Fibroblast of skin of right biceps (primary cell): ENCODE measurements at regions not wholly inside any gene's neighbourhood (a gene's known extent, or its start where the extent isn't known, plus 50 kb on each side); places are given as distances from the start of the nearest gene placed in this dataset.
"Not testable (repeated sequence)": the region's sequence is repeated elsewhere in the genome, so short reads cannot be mapped to it uniquely, and the experiment has no call there.

Experiments used
- DNase-seq: peaks from one replicate; pipeline ENCODE4 v3.0.0-alpha.2; 2013

DNA sequence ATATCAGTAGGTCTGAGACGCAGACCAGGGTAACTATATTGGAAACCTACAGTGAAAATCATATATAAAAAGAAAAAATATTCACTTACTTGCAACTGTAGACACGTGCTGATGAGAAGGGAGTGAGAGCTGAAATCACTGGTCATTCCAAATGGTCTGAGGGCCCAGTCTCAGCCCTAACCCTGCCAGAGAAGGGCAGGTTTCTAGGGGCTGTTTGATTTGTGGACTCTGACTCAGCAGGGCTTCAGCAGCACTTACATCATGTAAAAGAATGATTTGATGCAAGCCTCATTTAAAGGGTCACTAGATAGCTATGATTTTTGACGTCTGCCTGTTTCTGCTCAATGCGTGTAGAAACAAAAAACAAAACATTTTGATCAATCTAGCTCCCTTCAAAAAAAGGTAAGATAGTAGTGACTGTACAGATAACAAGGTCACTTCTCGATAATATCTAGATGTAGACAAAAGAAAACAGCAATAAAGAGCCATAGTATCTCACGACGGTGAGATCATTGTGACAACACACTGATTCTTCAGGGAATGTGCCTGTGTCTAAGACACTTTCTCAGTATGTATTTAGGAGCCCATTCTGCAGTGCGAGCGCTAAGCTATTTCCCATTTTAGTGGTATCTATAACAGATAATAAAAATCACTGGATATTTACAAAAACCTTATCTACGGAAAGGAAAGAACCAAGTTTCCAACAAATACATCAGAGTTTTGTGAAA is 307.2 kb downstream of the HIVEP2 start:
- no peak for DNase-seq

DNA sequence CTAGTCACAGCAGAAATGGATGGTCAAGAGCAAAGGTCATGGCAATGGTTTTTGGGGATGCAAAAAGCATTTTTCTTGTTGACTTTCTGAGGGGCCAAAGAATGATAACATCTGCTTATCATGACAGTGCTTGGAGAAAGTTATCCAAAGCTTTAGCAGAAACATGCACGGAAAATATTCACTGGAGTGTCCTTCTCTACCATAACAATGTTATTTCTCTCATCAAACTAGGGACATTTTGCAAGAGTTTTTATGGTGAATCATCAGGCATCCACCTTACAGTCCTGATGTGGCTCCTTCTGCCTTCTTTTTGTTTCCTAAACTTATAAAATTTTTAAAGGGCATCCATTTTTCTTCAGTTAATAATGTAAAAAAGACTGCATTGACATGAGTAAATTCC is 302.3 kb downstream of the HIVEP2 start:
- no peak for DNase-seq

DNA sequence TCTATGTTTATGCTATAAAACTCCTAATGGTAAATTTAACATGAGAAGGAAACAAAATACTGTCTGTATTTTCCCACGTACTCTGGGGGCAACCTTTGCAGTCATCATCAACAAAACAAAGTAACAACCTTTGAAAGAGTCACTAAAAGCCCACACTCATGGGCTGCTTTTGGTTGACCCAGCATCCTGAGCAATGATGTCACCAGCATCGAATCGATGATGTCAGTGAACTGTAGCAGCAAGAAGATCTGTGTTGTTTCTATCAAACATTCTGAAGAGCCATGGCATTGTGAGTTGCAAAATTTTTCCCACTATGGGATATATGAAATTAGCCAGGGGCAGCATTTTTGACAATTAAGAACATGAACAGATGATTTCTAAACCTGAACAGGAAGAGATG is 300.1 kb downstream of the HIVEP2 start:
- DNase-seq = no peak

DNA sequence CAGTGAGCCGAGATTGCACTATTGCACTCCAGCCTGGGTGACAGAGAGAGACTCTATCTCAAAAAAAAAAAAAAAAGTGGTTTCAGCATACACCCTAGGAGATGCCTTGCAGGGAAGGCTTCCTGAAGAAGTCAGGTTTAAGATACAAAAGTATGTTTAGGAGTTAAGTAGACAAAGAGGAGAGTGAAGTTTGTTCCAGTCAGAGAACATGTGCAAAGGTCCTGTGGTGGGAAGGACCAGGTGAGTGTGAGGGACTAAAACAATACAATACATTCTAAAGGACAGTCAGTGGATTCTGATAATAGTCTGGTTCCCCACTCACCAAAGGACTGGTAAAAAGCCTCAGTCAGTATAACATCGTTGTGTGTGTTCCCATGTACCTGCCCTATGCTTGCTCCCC is 299.3 kb downstream of the HIVEP2 start:
- DNase-seq = no peak

DNA sequence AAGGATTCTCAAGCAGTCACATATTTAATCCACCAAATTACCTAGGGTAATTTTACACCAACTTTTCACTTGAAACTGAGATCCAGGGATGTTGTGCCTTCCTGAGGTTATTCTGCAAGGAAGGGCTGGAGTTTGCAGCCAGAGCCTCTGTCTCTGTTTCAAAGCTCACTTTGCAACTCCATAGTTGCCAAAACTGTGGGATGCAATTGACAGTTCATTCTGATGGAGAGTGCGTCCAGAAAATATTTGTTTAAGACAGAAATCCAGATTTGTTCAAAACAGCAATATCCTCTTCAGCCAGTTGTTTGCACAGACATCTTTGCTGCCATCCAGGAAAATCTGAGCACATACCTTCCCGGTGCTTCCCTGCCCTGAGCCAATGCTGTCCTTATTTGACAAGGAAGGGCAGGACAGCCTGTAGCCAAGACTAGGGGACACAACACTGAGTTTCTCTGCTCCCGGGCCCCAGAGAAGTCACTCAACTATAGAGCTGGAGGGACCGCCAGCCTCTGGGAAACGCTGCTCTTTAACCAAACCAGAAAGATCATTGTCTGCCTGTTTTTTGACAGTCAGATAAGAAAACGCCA is 297.4 kb downstream of the HIVEP2 start:
- DNase-seq = no peak

DNA sequence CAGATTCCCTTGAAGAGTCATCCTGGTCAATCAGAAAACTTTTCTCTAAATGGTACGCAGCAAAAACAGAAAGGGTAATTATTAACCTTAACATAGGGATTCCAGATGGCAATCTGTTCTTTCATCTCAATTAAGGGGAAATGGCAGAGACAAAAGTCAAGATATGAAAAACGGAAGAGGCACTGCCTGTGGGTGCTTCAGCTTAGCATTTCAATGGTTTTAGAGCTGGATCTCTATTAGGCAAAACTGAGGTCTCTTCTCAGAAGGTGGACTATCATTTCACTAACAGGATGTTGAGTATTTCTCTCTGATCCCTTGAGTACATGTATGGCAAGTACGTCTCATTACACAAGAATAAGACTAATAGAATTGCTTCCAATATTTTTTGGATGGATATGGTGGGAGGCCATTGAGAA is 296.9 kb downstream of the HIVEP2 start:
- no peak for DNase-seq

DNA sequence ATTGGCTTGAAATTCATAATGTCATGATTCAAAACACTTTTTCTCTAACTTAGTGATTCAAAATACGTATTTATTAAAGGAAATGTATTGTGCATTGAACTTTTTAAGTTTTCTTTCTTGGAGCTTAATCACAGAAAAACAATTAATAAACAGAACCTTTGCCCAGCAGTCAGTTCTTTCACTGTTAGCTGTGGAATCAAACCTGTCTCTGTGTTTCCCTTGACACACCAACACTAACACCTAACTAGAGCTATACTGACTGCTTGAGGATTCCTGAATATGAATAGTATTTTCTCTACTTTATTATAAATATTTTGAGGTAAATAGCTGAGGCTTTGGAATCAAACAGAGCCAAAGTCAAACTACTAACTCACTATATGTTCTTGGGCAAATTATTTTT is 296.4 kb downstream of the HIVEP2 start:
- no peak for DNase-seq

DNA sequence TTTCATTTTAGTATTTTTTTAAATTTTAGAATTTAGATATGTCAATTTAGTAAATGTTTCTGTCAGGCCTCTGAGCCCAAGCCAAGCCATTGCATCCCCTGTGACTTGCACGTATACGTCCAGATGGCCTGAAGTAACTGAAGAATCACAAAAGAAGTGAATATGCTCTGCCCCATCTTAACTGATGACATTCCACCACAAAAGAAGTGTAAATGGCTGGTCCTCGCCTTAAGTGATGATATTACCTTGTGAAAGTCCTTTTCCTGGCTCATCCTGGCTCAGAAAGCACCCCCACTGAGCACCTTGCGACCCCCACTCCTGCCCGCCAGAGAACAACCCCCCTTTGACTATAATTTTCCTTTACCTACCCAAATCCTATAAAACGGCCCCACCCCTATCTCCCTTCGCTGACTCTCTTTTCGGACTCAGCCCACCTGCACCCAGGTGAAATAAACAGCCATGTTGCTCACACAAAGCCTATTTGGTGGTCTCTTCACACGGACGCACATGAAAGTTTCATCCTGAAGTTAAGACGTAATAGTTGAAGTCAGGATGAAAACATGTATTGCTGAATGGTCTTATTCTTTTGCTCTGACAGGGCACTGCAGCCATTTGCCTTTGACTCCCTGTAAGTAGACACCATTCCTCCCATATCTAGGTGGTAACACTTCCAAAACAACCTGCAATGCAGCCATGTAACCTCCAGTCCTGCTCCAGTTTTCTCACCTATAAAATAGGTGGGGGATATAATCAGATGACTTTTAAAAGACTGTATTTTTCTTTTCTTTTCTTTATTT is 295.3 kb downstream of the HIVEP2 start:
- DNase-seq = not testable (repeated sequence)

DNA sequence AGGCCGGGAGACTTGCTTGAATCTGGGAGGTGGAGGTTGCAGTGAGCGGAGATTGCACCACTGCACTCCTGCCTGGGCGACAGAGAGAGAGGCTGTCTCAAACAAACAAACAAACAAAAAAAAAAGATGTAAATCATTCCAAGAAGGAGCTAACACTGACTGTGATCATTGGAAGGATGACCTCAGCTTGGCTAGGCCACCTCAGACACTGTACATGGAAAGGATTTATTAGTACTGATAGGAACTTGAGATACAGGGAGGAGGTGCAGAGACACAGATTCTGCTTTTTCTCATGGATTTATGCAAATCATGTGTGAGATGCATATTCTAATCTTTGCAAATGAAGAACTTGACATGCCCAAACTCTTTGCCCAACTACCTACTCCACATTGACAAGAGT is 293.6 kb downstream of the HIVEP2 start:
- DNase-seq = no peak

DNA sequence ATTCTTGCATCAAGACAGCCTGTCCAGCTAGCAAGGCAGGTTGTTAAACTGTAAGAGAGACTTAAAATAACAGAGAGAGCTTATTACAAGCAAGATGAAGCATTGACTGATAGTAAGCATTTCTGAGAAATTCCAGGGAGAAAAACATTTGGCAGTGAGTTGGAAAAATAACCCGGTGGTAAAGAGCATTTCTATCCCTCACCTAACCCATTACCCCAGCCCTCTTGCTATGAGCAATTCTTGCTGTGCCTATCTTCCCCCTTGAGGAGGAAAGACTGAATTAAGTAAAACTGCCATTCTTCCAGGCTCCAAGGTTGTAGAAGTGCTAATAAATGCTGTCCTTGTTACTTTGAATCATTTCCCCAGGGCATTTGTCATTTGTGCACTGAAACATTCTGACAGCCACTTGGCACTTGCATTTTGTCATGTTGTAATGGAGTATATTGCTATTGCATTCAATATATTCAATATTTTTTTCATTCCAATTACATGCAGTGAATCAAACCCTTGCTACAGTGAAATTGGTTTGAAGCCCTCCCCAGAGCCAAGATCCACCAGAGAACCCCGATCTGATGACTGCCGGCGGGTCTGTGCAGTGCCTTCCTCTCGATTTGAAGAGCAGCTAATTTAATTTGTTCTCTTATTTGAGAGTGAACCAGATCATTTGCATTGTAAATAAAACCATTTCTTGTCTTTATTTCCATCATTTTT is 291.1 kb downstream of the HIVEP2 start:
- no peak for DNase-seq

DNA sequence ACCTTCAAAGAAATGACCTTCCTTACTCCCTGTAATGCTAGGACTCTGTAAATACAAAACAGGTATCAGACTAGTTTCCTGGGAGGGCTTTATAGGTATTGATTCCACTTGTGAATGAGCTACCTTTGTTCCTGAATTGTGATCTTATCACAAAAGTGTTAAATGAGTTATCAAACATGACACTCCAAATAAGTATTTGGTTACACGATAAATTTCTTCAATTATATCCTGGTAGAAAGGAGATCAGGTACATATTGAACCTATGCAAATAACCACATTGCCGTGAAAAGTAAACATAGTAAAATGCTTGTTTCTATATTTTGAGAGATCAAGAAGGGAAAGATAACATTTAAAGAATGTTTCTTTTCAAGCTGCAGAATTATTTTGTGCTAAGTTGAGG is 285.3 kb downstream of the HIVEP2 start:
- DNase-seq = no peak

DNA sequence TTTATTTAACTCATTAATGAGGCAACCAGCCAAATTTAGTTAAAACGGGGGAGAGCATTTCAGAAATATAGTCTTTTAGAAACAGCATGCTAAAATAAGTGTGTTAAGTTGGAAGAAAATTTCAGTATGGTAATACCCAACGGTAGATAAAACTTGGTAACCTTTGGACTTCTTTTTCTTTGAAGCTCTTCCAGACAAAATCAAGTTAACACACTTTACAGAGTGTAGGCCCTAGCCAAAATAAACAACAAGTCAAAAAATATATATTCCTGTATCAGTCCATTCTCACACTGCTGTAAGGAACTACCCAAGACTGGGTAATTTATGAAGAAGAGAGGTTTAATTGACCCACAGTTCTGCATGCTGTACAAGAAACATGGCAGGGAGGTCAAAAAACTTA is 279.6 kb downstream of the HIVEP2 start:
- DNase-seq = no peak

DNA sequence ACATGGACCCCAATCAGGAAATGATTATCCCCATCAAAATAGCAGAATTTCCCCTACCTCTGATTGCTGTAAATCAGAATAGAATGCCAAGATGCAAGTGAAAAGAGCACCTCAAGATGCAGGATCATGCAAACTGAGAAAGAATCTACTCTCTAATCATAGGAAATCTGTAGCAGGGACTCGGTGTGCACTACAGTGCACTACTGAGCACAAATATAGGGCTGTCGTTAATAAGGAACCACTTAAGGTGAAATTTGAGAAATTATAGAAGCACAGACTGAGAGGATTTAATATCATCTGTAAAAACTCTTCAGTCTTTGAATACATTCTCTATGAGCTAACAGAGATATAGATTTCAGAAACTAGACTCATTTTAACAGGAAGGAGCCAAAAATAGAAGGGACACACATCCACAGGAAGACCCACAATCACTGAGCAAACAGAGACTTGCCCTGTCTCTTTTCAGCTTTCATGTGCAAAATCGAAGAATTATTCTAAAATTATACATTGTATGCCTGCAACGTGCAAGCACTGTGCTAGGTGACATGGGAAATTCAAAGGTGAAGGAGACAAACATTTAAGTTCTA is 278.3 kb downstream of the HIVEP2 start:
- DNase-seq = no peak

DNA sequence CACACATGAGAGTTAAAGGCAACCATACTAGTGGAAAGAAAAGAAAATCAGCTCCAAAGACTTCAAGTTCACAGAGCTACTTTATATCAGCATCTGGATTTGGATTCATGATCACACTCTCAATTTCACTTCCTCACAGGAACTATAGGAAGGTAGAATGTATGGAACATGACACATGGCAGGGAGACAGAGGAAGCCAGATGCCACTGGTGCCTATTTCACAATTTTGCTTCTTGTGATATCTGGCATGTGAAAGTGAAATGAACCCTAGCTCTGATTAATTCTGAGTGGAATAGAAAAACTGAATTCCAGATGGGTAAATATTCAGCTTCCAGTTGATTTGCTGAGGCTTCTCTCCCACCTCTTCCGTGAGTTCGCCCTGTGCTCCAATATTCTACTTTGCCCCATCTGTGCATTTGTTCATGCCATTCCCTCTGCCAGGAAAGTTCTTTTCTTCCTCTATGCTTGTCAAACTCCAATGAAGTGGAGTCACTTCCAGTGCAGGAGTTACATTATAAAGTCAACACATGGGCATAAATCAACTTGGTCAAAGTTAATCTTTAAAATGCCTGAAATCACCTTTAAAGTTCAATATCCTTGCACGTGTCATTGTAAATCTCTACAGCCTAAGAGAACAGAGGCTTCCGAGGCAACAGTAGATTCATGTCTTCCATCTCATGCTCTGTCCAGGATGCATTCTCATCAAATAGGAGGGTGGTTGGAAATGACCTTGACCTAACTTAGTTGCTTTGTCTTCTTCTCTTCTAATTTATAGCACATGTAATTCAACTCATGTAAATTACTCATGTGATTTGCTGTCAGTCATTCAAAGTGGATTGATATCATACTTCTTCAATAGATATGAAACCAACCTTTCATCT is 275.3 kb downstream of the HIVEP2 start:
- DNase-seq = no peak

DNA sequence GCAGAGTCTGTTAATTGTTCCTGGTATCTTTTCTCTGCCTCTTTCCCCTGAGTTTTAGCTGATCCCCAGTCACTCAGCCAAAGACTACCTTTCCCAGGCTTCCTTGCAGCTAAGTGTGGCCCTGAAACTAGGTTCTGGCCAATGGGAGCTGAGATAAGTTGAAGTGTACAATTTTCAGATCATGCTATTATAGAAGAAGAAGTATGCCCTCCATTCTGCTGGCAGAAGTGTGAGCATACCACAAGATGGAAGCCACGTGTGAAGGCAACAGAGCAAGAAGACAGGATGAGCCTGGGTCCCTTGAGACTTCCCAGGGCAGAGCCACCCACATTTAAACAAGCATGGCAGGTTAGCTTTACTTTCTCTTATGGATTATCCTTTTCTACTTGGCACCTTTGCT is 273.2 kb downstream of the HIVEP2 start:
- DNase-seq = no peak

DNA sequence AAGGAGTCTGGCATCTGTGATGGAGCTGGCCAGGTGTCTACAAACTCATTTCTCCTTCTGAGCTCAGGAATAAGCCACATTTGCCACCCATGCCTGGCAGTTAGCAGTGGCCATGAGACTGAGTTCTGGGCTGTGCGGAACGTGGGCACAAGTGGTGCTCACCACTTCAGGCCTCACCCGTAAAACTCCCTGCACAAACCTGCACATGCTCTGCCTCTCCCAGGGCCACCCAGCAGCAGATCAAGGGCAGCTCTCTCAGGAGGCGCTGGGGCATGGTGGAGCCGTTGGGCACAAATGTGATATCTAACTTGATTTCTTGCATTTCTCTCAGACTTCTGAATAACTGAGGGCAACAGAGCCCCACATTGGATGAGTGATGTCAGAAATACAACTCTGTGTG is 269.5 kb downstream of the HIVEP2 start:
- no peak for DNase-seq

DNA sequence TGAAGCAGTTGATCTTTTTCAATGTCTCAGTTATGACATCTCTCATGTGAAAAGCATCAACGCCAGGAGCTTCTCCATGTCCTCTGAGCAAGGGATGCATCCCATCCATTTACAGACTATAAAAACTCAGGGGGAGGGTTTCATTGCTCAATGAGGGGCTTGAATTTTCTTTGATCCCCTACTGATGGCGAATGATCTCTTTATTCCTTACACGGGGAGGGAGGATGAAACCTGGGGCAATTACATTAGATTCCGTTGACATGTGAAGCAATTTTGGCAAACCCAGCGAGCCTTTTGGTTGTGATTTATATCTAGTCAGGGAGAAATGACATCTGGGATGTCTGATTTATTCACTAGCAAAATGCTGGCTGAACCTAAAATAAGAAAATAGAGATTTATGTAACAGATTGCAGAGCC is 268.9 kb downstream of the HIVEP2 start:
- DNase-seq = no peak

DNA sequence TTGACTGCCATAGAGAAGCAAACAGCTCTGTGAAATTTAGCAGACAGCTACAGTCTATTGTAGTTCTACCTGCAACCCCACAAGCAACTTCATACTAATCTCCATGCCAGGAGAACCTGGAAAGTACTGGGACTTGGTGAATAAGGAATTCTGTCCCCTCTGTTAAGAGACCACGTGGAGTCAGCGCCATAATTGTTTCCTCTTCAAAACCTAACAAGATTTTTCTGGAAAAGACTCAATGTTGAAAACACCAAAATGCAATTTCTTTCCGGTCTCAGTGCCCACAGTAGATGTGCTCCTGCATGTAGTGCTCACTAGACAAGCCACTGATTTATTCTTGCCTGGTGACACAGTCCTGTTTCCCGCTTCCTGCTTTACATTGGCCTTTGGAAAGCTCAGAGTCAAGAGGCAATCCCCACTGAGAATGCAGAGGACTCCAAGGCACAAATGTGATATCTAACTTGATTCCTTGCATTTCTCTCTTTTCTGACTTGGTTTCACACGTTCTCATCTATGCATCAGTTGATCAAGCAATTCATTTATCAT is 268.3 kb downstream of the HIVEP2 start:
- DNase-seq = no peak

DNA sequence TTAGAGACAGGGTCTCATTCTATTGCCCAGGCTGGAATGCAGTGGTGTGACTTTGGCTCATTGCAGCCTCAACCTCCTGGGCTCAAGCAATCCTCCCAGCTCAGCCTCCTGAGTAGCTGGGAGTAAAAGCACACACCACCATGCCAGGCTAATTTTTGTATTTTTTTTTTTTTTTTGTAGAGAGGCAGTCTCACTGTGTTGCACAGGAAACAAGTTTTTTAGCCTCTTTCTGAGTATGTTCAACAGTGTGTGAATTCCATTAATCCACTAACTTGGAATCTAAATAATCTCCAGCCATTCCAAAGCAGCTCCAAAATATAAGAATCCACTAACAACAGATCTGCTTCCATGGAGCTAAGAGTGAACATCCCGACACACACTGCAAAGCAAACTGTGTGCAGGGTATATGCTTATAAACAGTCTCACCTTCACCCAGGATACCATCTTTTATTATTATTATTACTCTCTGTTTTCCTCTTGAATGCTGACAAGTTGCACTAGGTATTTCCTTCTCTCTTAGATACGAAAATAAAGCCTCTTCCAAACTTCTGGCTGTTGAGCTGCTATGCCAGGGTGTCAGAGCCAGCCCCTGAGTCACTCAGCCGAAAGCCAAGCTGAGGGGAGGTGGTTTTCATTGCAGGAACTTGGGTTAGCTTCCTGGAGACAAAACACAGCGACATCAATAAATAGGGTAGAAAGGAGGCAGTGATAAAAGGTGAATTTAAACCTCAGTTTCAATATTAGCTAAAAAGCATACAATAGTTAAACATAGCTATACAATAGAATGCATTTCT is 264.9 kb downstream of the HIVEP2 start:
- DNase-seq = no peak

DNA sequence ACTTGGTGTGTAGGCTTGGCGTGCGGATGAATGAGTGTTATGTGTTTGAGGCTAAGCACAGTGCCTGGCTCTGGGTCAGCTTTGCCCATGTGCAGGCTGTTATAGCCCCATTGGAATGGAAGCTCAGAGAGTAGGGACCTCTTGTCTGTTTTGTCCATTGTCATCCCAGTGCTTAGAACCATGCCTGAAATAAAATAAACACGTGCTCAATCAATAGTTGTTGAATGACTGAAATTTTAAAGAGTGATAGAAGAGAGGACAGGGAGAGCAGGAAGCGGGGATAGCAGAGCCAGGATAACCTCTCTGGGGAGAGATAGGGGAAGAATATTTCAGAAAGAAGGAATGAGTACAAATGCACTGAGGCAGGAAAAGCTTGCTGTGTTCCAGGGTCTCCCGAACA is 263.9 kb downstream of the HIVEP2 start:
- no peak for DNase-seq

DNA sequence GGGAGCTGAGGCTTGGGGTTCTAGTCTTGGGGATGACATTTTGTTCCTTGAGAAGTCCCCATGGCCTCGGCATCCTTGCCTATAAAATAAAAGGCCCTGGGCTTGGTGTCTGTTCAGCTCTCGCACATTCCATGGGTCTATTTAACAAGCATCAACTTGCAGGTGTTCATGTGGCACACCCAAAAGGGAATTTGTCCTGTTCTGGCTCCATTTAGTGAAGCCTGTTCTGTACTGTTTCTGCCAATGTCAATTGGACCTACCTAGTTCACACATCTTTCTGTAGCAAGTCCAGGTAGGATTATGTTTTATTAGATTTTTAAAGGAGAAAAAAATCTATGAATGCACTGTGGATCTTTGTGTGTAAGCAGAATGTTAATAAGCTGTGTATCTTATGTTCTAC is 262.0 kb downstream of the HIVEP2 start:
- no peak for DNase-seq
